IPS-NIHi11 (cell line): ENCODE measurements at regions not wholly inside any gene's neighbourhood (a gene's known extent, or its start where the extent isn't known, plus 50 kb on each side); places are given as distances from the start of the nearest gene placed in this dataset.
A peak's percentile ranks its signal among the peaks of the same experiment; 100 is the strongest.

Source experiments
- DNase-seq: peaks from one replicate; pipeline ENCODE4 v3.0.0; 2012; ENCODE audit warnings: mixed read lengths, low spot score

- no peak for DNase-seq
Observed at GRCh38 chr1:101706366-101706765, 290.4 kb downstream of the OLFM3 start.

GRCh38 chr1:101709721-101710120 lies 287.0 kb downstream of the OLFM3 start:
- DNase-seq, result no peak

- DNase-seq, result no peak
Observed at GRCh38 chr1:101713760-101714159, 283.0 kb downstream of the OLFM3 start.

- DNase-seq, result no peak
Observed at GRCh38 chr1:101723415-101723814, 273.3 kb downstream of the OLFM3 start.

GRCh38 chr1:101728029-101728428 lies 268.7 kb downstream of the OLFM3 start:
- DNase-seq, result no peak

GRCh38 chr1:101730559-101730958 lies 266.2 kb downstream of the OLFM3 start:
- DNase-seq, result no peak

- DNase-seq, result no peak
Observed at GRCh38 chr1:101732261-101732660, 264.5 kb downstream of the OLFM3 start.

GRCh38 chr1:101733340-101733739 lies 263.4 kb downstream of the OLFM3 start:
- DNase-seq, result peak; percentile 7

- no peak for DNase-seq
Observed at GRCh38 chr1:101738475-101738874, 258.3 kb downstream of the OLFM3 start.

- no peak for DNase-seq
Observed at GRCh38 chr1:101739146-101739545, 257.6 kb downstream of the OLFM3 start.

- no peak for DNase-seq
Observed at GRCh38 chr1:101739826-101740330, 256.8 kb downstream of the OLFM3 start.

- no peak for DNase-seq
Observed at GRCh38 chr1:101741910-101742309, 254.8 kb downstream of the OLFM3 start.

GRCh38 chr1:101742509-101742908 lies 254.2 kb downstream of the OLFM3 start:
- no peak for DNase-seq

GRCh38 chr1:101745551-101746270 lies 251.0 kb downstream of the OLFM3 start:
- DNase-seq, result no peak

GRCh38 chr1:101748077-101748476 lies 248.6 kb downstream of the OLFM3 start:
- no peak for DNase-seq
